ENCODE measurements at regions not wholly inside any gene's neighbourhood (a gene's known extent, or its start where the extent isn't known, plus 50 kb on each side); places are given as distances from the start of the nearest gene placed in this dataset.
"Not testable (repeated sequence)": the region's sequence is repeated elsewhere in the genome, so short reads cannot be mapped to it uniquely, and the experiment has no call there.

GRCh38 chr10:46204482-46205102 lies 82.2 kb upstream of the ANTXRL start:
- TF ChIP-seq EZH2phosphoT487 (IDR thresholded peaks at IDR 0.05; ENCODE audit: borderline replicate concordance, low read length); CTCF (conservative IDR thresholded peaks at IDR 0.05; ENCODE audit: low read depth, low read length); EZH2 (IDR thresholded peaks at IDR 0.05; ENCODE audit: low read length, unreplicated experiment): not testable (repeated sequence)

Measured in PC-3 (cell line).